ENCODE measurements at regions not wholly inside any gene's neighbourhood (a gene's known extent, or its start where the extent isn't known, plus 50 kb on each side); places are given as distances from the start of the nearest gene placed in this dataset.

DNA sequence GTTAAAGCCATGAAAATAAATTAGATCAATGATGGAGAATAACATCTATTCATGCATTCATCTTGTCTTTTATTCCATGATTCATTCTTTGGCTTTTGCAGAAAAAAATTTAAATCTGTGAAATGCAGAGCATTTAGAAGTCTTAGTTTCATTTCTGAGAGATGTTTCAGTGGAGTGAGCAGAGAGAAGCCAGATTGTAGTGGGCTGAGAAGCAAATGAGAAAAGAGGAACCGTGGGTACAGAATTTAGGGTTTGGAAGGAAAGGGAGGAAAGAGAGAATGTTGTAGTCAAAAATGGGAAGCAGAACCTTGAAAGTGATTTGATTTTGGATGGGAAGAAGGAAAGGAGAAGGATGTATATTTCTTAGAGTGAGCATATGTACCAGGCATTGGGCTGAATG, 260.3 kb upstream of the MAN1A1 start:
- Mint-ChIP-seq H3K4me1 (peaks cover 3% of the 10 kb centered on the region), H3K27ac (no peak overlapping the region), H3K27me3 (no peaks in the 10 kb centered on the region), H3K4me3 (no peak overlapping the region), H3K36me3 (ENCODE audit: low read depth) (no peaks in the 10 kb centered on the region), H3K9me3 (ENCODE audit: low read depth) (no peaks in the 10 kb centered on the region)
- ChIA-PET POLR2A (no interaction called here), CTCF (no interaction called here)
- DNase-seq (no peak), ATAC-seq (no peak)
- intact Hi-C loops (cut with DNase I, micrococcal nuclease), result no loop called here

DNA sequence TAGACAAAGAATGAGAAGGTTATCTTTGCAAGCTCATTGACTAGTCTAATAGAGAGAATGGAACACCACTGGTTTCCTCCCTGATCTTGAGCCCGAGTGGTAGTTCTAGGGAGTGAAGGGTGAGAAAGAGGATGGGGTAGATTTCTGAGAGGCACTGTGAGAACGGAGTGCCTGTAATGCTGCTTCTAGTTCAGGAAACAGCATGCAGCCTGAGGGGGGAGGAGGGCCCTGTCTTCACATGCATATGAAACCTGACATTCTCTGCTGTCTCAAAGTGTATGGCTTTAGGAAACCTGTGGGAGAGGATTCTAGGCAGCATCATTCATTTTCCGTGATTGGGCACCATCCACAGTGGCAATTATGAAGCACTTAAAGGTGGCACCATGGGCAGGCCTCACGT, 259.4 kb upstream of the MAN1A1 start:
- Mint-ChIP-seq H3K9me3 (ENCODE audit: low read depth) (no peaks in the 10 kb centered on the region), H3K36me3 (ENCODE audit: low read depth) (no peaks in the 10 kb centered on the region), H3K27ac (no peak overlapping the region), H3K27me3 (no peaks in the 10 kb centered on the region), H3K4me1 (peaks cover 3% of the 10 kb centered on the region), H3K4me3 (no peak overlapping the region)
- CTCF ChIA-PET, result no interaction called here
- DNase-seq, result no peak
- no peak for ATAC-seq
- POLR2A ChIA-PET, result no interaction called here
- intact Hi-C loops (cut with DNase I, micrococcal nuclease), result no loop called here

- ATAC-seq, result no peak
- H3K4me1 Mint-ChIP-seq, result no peaks in the 10 kb centered on the region
- H3K9me3 Mint-ChIP-seq (ENCODE audit: low read depth), result no peaks in the 10 kb centered on the region
- no peak overlapping the region for H3K27ac Mint-ChIP-seq
- no peaks in the 10 kb centered on the region for H3K27me3 Mint-ChIP-seq
- ChIA-PET CTCF (no interaction called here), POLR2A (no interaction called here)
- DNase-seq, result no peak
- H3K4me3 Mint-ChIP-seq, result no peak overlapping the region
- intact Hi-C loops (cut with DNase I, micrococcal nuclease), result no loop called here
- no peaks in the 10 kb centered on the region for H3K36me3 Mint-ChIP-seq (ENCODE audit: low read depth)
These were observed 254.6 kb upstream of the MAN1A1 start for GRCh38 chr6:119604124-119604523.

GRCh38 chr6:119603501-119603900, 253.9 kb upstream of the MAN1A1 start:
- POLR2A ChIA-PET, result no interaction called here
- ATAC-seq (no peak), DNase-seq (no peak)
- Mint-ChIP-seq H3K4me1 (no peaks in the 10 kb centered on the region), H3K9me3 (ENCODE audit: low read depth) (no peaks in the 10 kb centered on the region), H3K36me3 (ENCODE audit: low read depth) (no peaks in the 10 kb centered on the region), H3K27me3 (no peaks in the 10 kb centered on the region), H3K27ac (no peak overlapping the region), H3K4me3 (no peak overlapping the region)
- CTCF ChIA-PET, result no interaction called here
- intact Hi-C loops (cut with DNase I, micrococcal nuclease), result no loop called here

GRCh38 chr6:119602215-119603178, 252.9 kb upstream of the MAN1A1 start:
- Mint-ChIP-seq H3K27ac (no peak overlapping the region), H3K4me3 (no peak overlapping the region), H3K9me3 (ENCODE audit: low read depth) (no peaks in the 10 kb centered on the region), H3K4me1 (no peaks in the 10 kb centered on the region), H3K27me3 (no peaks in the 10 kb centered on the region), H3K36me3 (ENCODE audit: low read depth) (no peaks in the 10 kb centered on the region)
- no peak for ATAC-seq
- intact Hi-C loops (cut with DNase I, micrococcal nuclease), result no loop called here
- no peak for DNase-seq
- POLR2A ChIA-PET, result no interaction called here
- CTCF ChIA-PET, result interaction anchor here (0.6 to 0.7 kb wide), 2 partner anchors 454 to 551 kb away, joined by 3 to 5 read pairs; no protein-coding TSS in a partner anchor

- no peaks in the 10 kb centered on the region for H3K9me3 Mint-ChIP-seq (ENCODE audit: low read depth)
- H3K4me3 Mint-ChIP-seq, result no peak overlapping the region
- H3K27me3 Mint-ChIP-seq, result peaks cover 2% of the 10 kb centered on the region
- no peaks in the 10 kb centered on the region for H3K4me1 Mint-ChIP-seq
- intact Hi-C loops (cut with DNase I, micrococcal nuclease), result no loop called here
- DNase-seq, result no peak
- ATAC-seq, result no peak
- CTCF ChIA-PET, result no interaction called here
- H3K36me3 Mint-ChIP-seq (ENCODE audit: low read depth), result no peaks in the 10 kb centered on the region
- POLR2A ChIA-PET, result no interaction called here
- no peak overlapping the region for H3K27ac Mint-ChIP-seq
These were observed 249.3 kb upstream of the MAN1A1 start for GRCh38 chr6:119598883-119599282.

GRCh38 chr6:119594907-119595306, 245.3 kb upstream of the MAN1A1 start:
- H3K4me1 Mint-ChIP-seq, result no peaks in the 10 kb centered on the region
- peaks cover 2% of the 10 kb centered on the region for H3K27me3 Mint-ChIP-seq
- ChIA-PET CTCF (no interaction called here), POLR2A (no interaction called here)
- DNase-seq (no peak), ATAC-seq (no peak)
- H3K27ac Mint-ChIP-seq, result no peak overlapping the region
- intact Hi-C loops (cut with DNase I, micrococcal nuclease), result no loop called here
- H3K36me3 Mint-ChIP-seq (ENCODE audit: low read depth), result no peaks in the 10 kb centered on the region
- no peak overlapping the region for H3K4me3 Mint-ChIP-seq
- H3K9me3 Mint-ChIP-seq (ENCODE audit: low read depth), result no peaks in the 10 kb centered on the region

GRCh38 chr6:119591235-119591634, 241.7 kb upstream of the MAN1A1 start:
- Mint-ChIP-seq H3K4me1 (no peaks in the 10 kb centered on the region), H3K9me3 (ENCODE audit: low read depth) (no peaks in the 10 kb centered on the region), H3K27me3 (no peaks in the 10 kb centered on the region), H3K36me3 (ENCODE audit: low read depth) (no peaks in the 10 kb centered on the region), H3K4me3 (no peak overlapping the region), H3K27ac (no peak overlapping the region)
- CTCF ChIA-PET, result interaction anchor here (1.2 kb wide), 1 partner anchor 27 kb away, joined by 3 read pairs; no protein-coding TSS in a partner anchor
- POLR2A ChIA-PET, result no interaction called here
- intact Hi-C loops (cut with DNase I, micrococcal nuclease), result no loop called here
- ATAC-seq (no peak), DNase-seq (no peak)

- Mint-ChIP-seq H3K27ac (no peak overlapping the region), H3K27me3 (no peaks in the 10 kb centered on the region), H3K4me3 (no peak overlapping the region), H3K9me3 (ENCODE audit: low read depth) (no peaks in the 10 kb centered on the region), H3K4me1 (no peaks in the 10 kb centered on the region), H3K36me3 (ENCODE audit: low read depth) (no peaks in the 10 kb centered on the region)
- ATAC-seq, result no peak
- no peak for DNase-seq
- intact Hi-C loops (cut with DNase I, micrococcal nuclease), result no loop called here
- CTCF ChIA-PET, result no interaction called here
- POLR2A ChIA-PET, result no interaction called here
These were observed 240.5 kb upstream of the MAN1A1 start for GRCh38 chr6:119590066-119590465.

DNA sequence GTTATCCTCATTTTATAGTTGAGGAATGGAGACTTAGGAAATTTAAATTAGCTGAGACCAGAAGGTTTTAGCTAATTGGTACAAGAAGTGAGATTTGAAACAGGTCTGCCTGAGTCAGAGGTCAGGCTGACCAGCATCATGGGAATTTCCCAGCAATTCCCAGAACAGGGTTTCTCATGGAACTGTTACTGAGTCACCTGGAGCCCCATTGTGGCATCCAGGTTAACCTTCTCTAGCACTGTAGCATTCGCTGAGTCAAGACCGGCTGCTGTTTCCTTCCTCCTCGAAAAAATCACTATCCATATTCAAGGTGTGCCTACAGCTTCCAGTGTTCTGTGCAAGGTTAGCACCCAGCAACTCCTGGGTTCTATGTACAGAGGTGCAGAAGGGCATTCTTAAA, 238.0 kb upstream of the MAN1A1 start:
- POLR2A ChIA-PET, result no interaction called here
- H3K36me3 Mint-ChIP-seq (ENCODE audit: low read depth), result no peaks in the 10 kb centered on the region
- no peaks in the 10 kb centered on the region for H3K27me3 Mint-ChIP-seq
- no peak overlapping the region for H3K4me3 Mint-ChIP-seq
- ATAC-seq (no peak), DNase-seq (no peak)
- no peaks in the 10 kb centered on the region for H3K4me1 Mint-ChIP-seq
- CTCF ChIA-PET, result no interaction called here
- H3K27ac Mint-ChIP-seq, result no peak overlapping the region
- no peaks in the 10 kb centered on the region for H3K9me3 Mint-ChIP-seq (ENCODE audit: low read depth)
- intact Hi-C loops (cut with DNase I, micrococcal nuclease), result no loop called here

GRCh38 chr6:119586250-119586882, 236.8 kb upstream of the MAN1A1 start:
- intact Hi-C loops (cut with DNase I, micrococcal nuclease), result no loop called here
- ChIA-PET POLR2A (no interaction called here), CTCF (no interaction called here)
- Mint-ChIP-seq H3K4me1 (no peaks in the 10 kb centered on the region), H3K27ac (no peak overlapping the region), H3K9me3 (ENCODE audit: low read depth) (no peaks in the 10 kb centered on the region), H3K4me3 (no peak overlapping the region), H3K27me3 (no peaks in the 10 kb centered on the region), H3K36me3 (ENCODE audit: low read depth) (no peaks in the 10 kb centered on the region)
- DNase-seq (no peak), ATAC-seq (no peak)

DNA sequence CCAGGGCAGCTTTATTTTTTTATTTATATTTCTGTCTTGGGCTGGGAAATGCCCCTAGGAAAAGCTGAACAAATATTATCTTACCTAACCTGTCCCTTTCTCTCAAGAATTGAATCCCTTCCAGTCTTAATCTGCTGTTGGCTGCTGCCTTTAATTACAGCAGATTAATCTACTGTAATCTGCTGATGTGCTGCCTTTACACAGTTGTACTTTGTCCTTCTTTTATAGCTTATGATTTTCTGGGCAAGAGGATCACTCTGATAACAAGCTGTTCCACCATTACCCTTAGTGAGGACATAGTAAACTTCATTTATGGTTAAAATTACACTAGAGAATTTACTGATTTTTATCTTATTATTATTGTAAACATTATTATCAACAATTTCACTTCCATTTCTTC, 234.5 kb upstream of the MAN1A1 start:
- DNase-seq (no peak), ATAC-seq (no peak)
- Mint-ChIP-seq H3K9me3 (ENCODE audit: low read depth) (no peaks in the 10 kb centered on the region), H3K27me3 (no peaks in the 10 kb centered on the region), H3K27ac (no peak overlapping the region), H3K4me1 (no peaks in the 10 kb centered on the region), H3K4me3 (no peak overlapping the region), H3K36me3 (ENCODE audit: low read depth) (no peaks in the 10 kb centered on the region)
- ChIA-PET POLR2A (no interaction called here), CTCF (no interaction called here)
- intact Hi-C loops (cut with DNase I, micrococcal nuclease), result no loop called here
